H9 (cell line): ENCODE measurements at regions not wholly inside any gene's neighbourhood (a gene's known extent, or its start where the extent isn't known, plus 50 kb on each side); places are given as distances from the start of the nearest gene placed in this dataset.
A peak's percentile ranks its signal among the peaks of the same experiment; 100 is the strongest.

Experiments used
- DNase-seq: peaks from one replicate; pipeline ENCODE4 v3.0.0-alpha.2; 2017
- H2AFZ ChIP-seq: one replicate; pipeline ENCODE4 v1.6.1; 2013; ENCODE audit warnings: mild to moderate bottlenecking, low read length, control low read depth, moderate library complexity
- H2AK5ac ChIP-seq: 2 replicates; pipeline ENCODE4 v1.6.1; 2013; ENCODE audit warnings: low read length, control low read depth, mixed read lengths; ENCODE audit not compliant: insufficient read length
- H2BK120ac ChIP-seq: one replicate; pipeline ENCODE4 v1.6.1; 2013; ENCODE audit warnings: low read depth, mild to moderate bottlenecking, low read length, control low read depth, inconsistent platforms; ENCODE audit not compliant: poor library complexity, severe bottlenecking
- H2BK12ac ChIP-seq: 2 replicates; pipeline ENCODE4 v1.6.1; 2013; ENCODE audit warnings: low read length, control low read depth, mixed read lengths, low read depth; ENCODE audit not compliant: insufficient read length
- H2BK15ac ChIP-seq: 2 replicates; pipeline ENCODE4 v1.6.1; 2013; ENCODE audit warnings: low read depth, low read length, control low read depth
- H2BK20ac ChIP-seq: one replicate; pipeline ENCODE4 v1.6.1; 2013; ENCODE audit warnings: low read depth, mild to moderate bottlenecking, low read length, control low read depth, inconsistent platforms; ENCODE audit not compliant: poor library complexity, severe bottlenecking
- H2BK5ac ChIP-seq: 2 replicates; pipeline ENCODE4 v1.6.1; 2013; ENCODE audit warnings: low read length, control low read depth, mixed read lengths; ENCODE audit not compliant: insufficient read length
- H3K14ac ChIP-seq: 2 replicates; pipeline ENCODE4 v1.6.1; 2013; ENCODE audit warnings: low read length, control low read depth; ENCODE audit not compliant: insufficient read depth
- H3K18ac ChIP-seq: 2 replicates; pipeline ENCODE4 v1.6.1; 2013; ENCODE audit warnings: low read depth, mild to moderate bottlenecking, mixed read lengths, low read length, control low read depth; ENCODE audit not compliant: insufficient read length
- H3K23ac ChIP-seq: 2 replicates; pipeline ENCODE4 v1.6.1; 2013; ENCODE audit warnings: low read length, control low read depth, mixed read lengths, low read depth; ENCODE audit not compliant: insufficient read length
- H3K23me2 ChIP-seq: 2 replicates; pipeline ENCODE4 v1.6.1; 2013; ENCODE audit warnings: low read depth, mild to moderate bottlenecking, mixed read lengths, low read length, control low read depth; ENCODE audit not compliant: insufficient read length, poor library complexity, severe bottlenecking
- H3K27ac ChIP-seq: 2 replicates; pipeline ENCODE4 v1.5.1; 2013; ENCODE audit warnings: low read length, control low read depth, mixed read lengths, low read depth; ENCODE audit not compliant: insufficient read length
- H3K27me3 ChIP-seq: 2 replicates; pipeline ENCODE4 v1.6.1; 2013; ENCODE audit warnings: low read length, control low read depth, inconsistent platforms; ENCODE audit not compliant: insufficient read depth
- H3K4ac ChIP-seq: 2 replicates; pipeline ENCODE4 v1.6.1; 2013; ENCODE audit warnings: low read depth, mild to moderate bottlenecking, control low read depth, inconsistent platforms, low read length, moderate library complexity
- H3K4me1 ChIP-seq: 2 replicates; pipeline ENCODE4 v1.6.1; 2013; ENCODE audit warnings: low read length, control low read depth, inconsistent platforms; ENCODE audit not compliant: insufficient read depth
- H3K4me2 ChIP-seq: 2 replicates; pipeline ENCODE4 v1.6.1; 2013; ENCODE audit warnings: low read length, control low read depth, mixed read lengths; ENCODE audit not compliant: insufficient read length, insufficient read depth
- H3K56ac ChIP-seq: 2 replicates; pipeline ENCODE4 v1.6.1; 2013; ENCODE audit warnings: low read depth, mild to moderate bottlenecking, mixed read lengths, low read length, control low read depth; ENCODE audit not compliant: insufficient read length
- H3K79me1 ChIP-seq: 2 replicates; pipeline ENCODE4 v1.6.1; 2013; ENCODE audit warnings: low read depth, mild to moderate bottlenecking, moderate library complexity, low read length, control low read depth, inconsistent platforms; ENCODE audit not compliant: insufficient read depth, poor library complexity, severe bottlenecking
- H3K79me2 ChIP-seq: 2 replicates; pipeline ENCODE4 v1.6.1; 2013; ENCODE audit warnings: low read length, control low read depth, inconsistent platforms; ENCODE audit not compliant: insufficient read depth
- H3K9ac ChIP-seq: 2 replicates; pipeline ENCODE4 v1.6.1; 2013; ENCODE audit warnings: low read length, control low read depth, mixed read lengths; ENCODE audit not compliant: insufficient read length; ENCODE audit errors: extremely low read depth
- H3K9me3 ChIP-seq: one replicate; pipeline ENCODE4 v1.6.1; 2013; ENCODE audit warnings: low read depth, low read length, inconsistent platforms; ENCODE audit not compliant: control insufficient read depth
- H3T11ph ChIP-seq: one replicate; pipeline ENCODE4 v1.6.1; 2013; ENCODE audit warnings: mild to moderate bottlenecking, low read length, control low read depth, inconsistent platforms
- H4K20me1 ChIP-seq: one replicate; pipeline ENCODE4 v1.6.1; 2013; ENCODE audit not compliant: control insufficient read depth, insufficient read length, insufficient read depth
- H4K5ac ChIP-seq: 2 replicates; pipeline ENCODE4 v1.6.1; 2013; ENCODE audit warnings: low read depth, mild to moderate bottlenecking, mixed read lengths, low read length, control low read depth; ENCODE audit not compliant: insufficient read length
- H4K8ac ChIP-seq: replicated peaks from 2 replicates; pipeline ENCODE4 v1.6.1; 2013; ENCODE audit warnings: low read length, control low read depth, mixed read lengths, low read depth; ENCODE audit not compliant: insufficient read length
- H4K91ac ChIP-seq: 2 replicates; pipeline ENCODE4 v1.6.1; 2013; ENCODE audit warnings: low read depth, mild to moderate bottlenecking, moderate library complexity, mixed read lengths, low read length, control low read depth; ENCODE audit not compliant: insufficient read length
- H3K27ac Mint-ChIP-seq, 3 experiments: 2 replicates in 2 of 3; 3 replicates in 1 of 3; pipeline ENCODE4 v1.8.0; 2020 to 2021; ENCODE audit warnings: mixed read lengths in 3 of 3, mild to moderate bottlenecking in 1 of 3, moderate library complexity in 1 of 3
- H3K27me3 Mint-ChIP-seq: 2 replicates; pipeline ENCODE4 v1.8.0; 2021; ENCODE audit warnings: low read depth, mild to moderate bottlenecking, moderate library complexity, mixed read lengths
- H3K36me3 Mint-ChIP-seq, 3 experiments: 2 replicates in 2 of 3; 3 replicates in 1 of 3; pipeline ENCODE4 v1.8.0; 2020 to 2021; ENCODE audit warnings: low read depth in 3 of 3, mixed read lengths in 3 of 3; ENCODE audit not compliant: insufficient read depth in 1 of 3
- H3K4me1 Mint-ChIP-seq, 2 experiments: 2 replicates each; pipeline ENCODE4 v1.8.0; 2020; ENCODE audit warnings: mixed read lengths in 2 of 2
- H3K4me3 Mint-ChIP-seq, 2 experiments: 2 replicates in 1 of 2; 3 replicates in 1 of 2; pipeline ENCODE4 v1.8.0; 2020 to 2021; ENCODE audit warnings: mild to moderate bottlenecking in 2 of 2, mixed read lengths in 2 of 2, moderate library complexity in 1 of 2
- H3K9me3 Mint-ChIP-seq, 2 experiments: 2 replicates in 1 of 2; 3 replicates in 1 of 2; pipeline ENCODE4 v1.8.0; 2020; ENCODE audit warnings: mild to moderate bottlenecking in 2 of 2, mixed read lengths in 2 of 2, moderate library complexity in 1 of 2
- WGBS: extraction: QIAGEN DNeasy Blood & Tissue Kit; methylation state at CpG from one replicate; pipeline ENCODE4 v1.1.7; 2013; ENCODE audit warnings: missing lambda C conversion rate, low lambda C conversion rate, mixed read lengths; ENCODE audit not compliant: insufficient read length; ENCODE audit errors: extremely low coverage; 5-methylcytosine and 5-hydroxymethylcytosine counted together
- TF ChIP-seq, protein P1 (sequence below): fragments of 200-600 bp; sonication (generic); conservative IDR thresholded peaks from 3 replicates; pipeline ENCODE4 v1.8.0; 2021; ENCODE audit warnings: antibody characterized with exemption, mild to moderate bottlenecking

DNA sequence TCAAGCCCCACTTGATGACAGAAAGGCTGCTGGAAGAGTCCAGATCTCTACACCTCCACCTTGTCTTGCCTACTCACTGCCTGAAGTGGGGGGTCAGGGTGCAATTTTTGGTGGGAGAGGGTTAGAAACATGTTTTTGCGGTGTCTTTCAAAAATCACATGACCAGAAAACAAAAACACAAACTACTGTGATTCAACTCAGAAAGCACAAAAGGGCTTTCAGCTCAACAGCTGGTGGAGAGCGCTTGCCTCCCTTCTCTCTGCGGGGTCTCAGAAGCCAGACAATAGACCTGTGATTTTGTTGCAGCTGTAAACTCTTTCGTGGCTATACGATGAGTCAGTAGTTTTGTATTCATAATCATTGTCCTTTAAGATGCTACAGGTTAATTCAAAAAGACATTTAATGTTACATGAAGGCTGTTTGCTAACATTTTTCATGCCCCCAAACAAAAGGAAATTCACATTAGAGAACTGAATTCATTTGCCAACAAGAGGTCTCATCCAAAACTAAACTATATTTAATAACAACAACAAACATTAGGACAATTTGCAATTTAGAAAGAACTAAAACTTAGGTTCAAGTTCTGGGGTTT, 172.6 kb upstream of the RAI14 start:
- H2BK15ac ChIP-seq, result no peak overlapping the region
- no peak overlapping the region for H3T11ph ChIP-seq
- H3K18ac ChIP-seq, result peak overlapping the region; percentile 59
- no peak overlapping the region for H3K14ac ChIP-seq
- no peak overlapping the region for H4K8ac ChIP-seq
- H3K23ac ChIP-seq, result no peak overlapping the region
- H2BK5ac ChIP-seq, result no peak overlapping the region
- DNase-seq, result peak; percentile 64
- H4K91ac ChIP-seq, result no peak overlapping the region
- H4K20me1 ChIP-seq, result no peaks in the 10 kb centered on the region
- WGBS, result no CpG with 5 or more reads among the region's 5 CpGs
- H2BK120ac ChIP-seq, result no peak overlapping the region
- H3K79me2 ChIP-seq, result no peaks in the 10 kb centered on the region
- peak overlapping the region; percentile 71 to 88 (median 81); a peak in 6 of 7 replicates for H3K27ac Mint-ChIP-seq
- no peaks in the 10 kb centered on the region for H3K79me1 ChIP-seq
- H3K4me3 Mint-ChIP-seq, result no peak overlapping the region; a peak in 1 of 5 replicates
- H3K27me3 ChIP-seq, result no peaks in the 10 kb centered on the region
- TF ChIP-seq, protein P1, sequence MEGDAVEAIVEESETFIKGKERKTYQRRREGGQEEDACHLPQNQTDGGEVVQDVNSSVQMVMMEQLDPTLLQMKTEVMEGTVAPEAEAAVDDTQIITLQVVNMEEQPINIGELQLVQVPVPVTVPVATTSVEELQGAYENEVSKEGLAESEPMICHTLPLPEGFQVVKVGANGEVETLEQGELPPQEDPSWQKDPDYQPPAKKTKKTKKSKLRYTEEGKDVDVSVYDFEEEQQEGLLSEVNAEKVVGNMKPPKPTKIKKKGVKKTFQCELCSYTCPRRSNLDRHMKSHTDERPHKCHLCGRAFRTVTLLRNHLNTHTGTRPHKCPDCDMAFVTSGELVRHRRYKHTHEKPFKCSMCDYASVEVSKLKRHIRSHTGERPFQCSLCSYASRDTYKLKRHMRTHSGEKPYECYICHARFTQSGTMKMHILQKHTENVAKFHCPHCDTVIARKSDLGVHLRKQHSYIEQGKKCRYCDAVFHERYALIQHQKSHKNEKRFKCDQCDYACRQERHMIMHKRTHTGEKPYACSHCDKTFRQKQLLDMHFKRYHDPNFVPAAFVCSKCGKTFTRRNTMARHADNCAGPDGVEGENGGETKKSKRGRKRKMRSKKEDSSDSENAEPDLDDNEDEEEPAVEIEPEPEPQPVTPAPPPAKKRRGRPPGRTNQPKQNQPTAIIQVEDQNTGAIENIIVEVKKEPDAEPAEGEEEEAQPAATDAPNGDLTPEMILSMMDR, result no peak
- H3K9me3 ChIP-seq, result peaks cover 9% of the 10 kb centered on the region
- H3K9ac ChIP-seq, result no peak overlapping the region
- H2AFZ ChIP-seq, result no peak overlapping the region
- H3K23me2 ChIP-seq, result no peaks in the 10 kb centered on the region
- no peak overlapping the region for H4K5ac ChIP-seq
- H3K9me3 Mint-ChIP-seq, result peaks cover 23 to 24% of the 10 kb centered on the region in 2 experiments
- no peak overlapping the region for H2BK12ac ChIP-seq
- H3K27ac ChIP-seq, result no peak overlapping the region
- no peak overlapping the region for H3K4ac ChIP-seq
- no peak overlapping the region for H3K4me2 ChIP-seq
- peaks cover 35 to 59% of the 10 kb centered on the region in 2 experiments for H3K4me1 Mint-ChIP-seq
- H3K27me3 Mint-ChIP-seq, result peaks cover 12% of the 10 kb centered on the region
- no peak overlapping the region for H3K56ac ChIP-seq
- no peak overlapping the region for H2BK20ac ChIP-seq
- peaks cover 8 to 40% (median 15%) of the 10 kb centered on the region in 3 experiments; a peak in 6 of 7 replicates for H3K36me3 Mint-ChIP-seq
- peaks cover 10% of the 10 kb centered on the region; the same call in 1 of the 2 replicates for H3K4me1 ChIP-seq
- H2AK5ac ChIP-seq, result no peak overlapping the region
